ELR (cell line): ENCODE measurements at regions not wholly inside any gene's neighbourhood (a gene's known extent, or its start where the extent isn't known, plus 50 kb on each side); places are given as distances from the start of the nearest gene placed in this dataset.

Experiments used
- DNase-seq: peaks from one replicate; pipeline ENCODE4 v3.0.0-alpha.2; 2015; ENCODE audit warnings: low read depth

GRCh38 chr22:48397531-48398180 lies 1430.0 kb downstream of the BRD1 start:
- DNase-seq: no peak

- DNase-seq: no peak
These were observed 1430.7 kb downstream of the BRD1 start for GRCh38 chr22:48396785-48397530.

GRCh38 chr22:48396091-48396784 lies 1431.4 kb downstream of the BRD1 start:
- no peak for DNase-seq

- DNase-seq: no peak
These were observed 1432.5 kb downstream of the BRD1 start for GRCh38 chr22:48395201-48395600.

GRCh38 chr22:48394787-48395186 lies 1432.9 kb downstream of the BRD1 start:
- DNase-seq: no peak

GRCh38 chr22:48393885-48394284 lies 1433.8 kb downstream of the BRD1 start:
- DNase-seq: no peak

- DNase-seq: no peak
These were observed 1434.7 kb downstream of the BRD1 start for GRCh38 chr22:48393041-48393370.

- no peak for DNase-seq
These were observed 1435.9 kb downstream of the BRD1 start for GRCh38 chr22:48391820-48392219.

- DNase-seq: no peak
These were observed 1436.4 kb downstream of the BRD1 start for GRCh38 chr22:48391171-48391711.

GRCh38 chr22:48389916-48390315 lies 1437.8 kb downstream of the BRD1 start:
- DNase-seq: no peak

GRCh38 chr22:48382197-48382596 lies 1445.5 kb downstream of the BRD1 start:
- no peak for DNase-seq

GRCh38 chr22:48380016-48380665 lies 1447.5 kb downstream of the BRD1 start:
- no peak for DNase-seq

- DNase-seq: no peak
These were observed 1448.3 kb downstream of the BRD1 start for GRCh38 chr22:48379371-48379770.

GRCh38 chr22:48378673-48379072 lies 1449.0 kb downstream of the BRD1 start:
- no peak for DNase-seq

GRCh38 chr22:48376936-48377712 lies 1450.5 kb downstream of the BRD1 start:
- DNase-seq: no peak

- no peak for DNase-seq
These were observed 1451.2 kb downstream of the BRD1 start for GRCh38 chr22:48376428-48376827.

- DNase-seq: no peak
These were observed 1454.0 kb downstream of the BRD1 start for GRCh38 chr22:48373626-48374173.

- DNase-seq: no peak
These were observed 1455.3 kb downstream of the BRD1 start for GRCh38 chr22:48372390-48372789.

GRCh38 chr22:48371391-48371790 lies 1456.3 kb downstream of the BRD1 start:
- DNase-seq: no peak

GRCh38 chr22:48370508-48371325 lies 1457.0 kb downstream of the BRD1 start:
- no peak for DNase-seq
